ENCODE measurements at regions not wholly inside any gene's neighbourhood (a gene's known extent, or its start where the extent isn't known, plus 50 kb on each side); places are given as distances from the start of the nearest gene placed in this dataset.

DNA sequence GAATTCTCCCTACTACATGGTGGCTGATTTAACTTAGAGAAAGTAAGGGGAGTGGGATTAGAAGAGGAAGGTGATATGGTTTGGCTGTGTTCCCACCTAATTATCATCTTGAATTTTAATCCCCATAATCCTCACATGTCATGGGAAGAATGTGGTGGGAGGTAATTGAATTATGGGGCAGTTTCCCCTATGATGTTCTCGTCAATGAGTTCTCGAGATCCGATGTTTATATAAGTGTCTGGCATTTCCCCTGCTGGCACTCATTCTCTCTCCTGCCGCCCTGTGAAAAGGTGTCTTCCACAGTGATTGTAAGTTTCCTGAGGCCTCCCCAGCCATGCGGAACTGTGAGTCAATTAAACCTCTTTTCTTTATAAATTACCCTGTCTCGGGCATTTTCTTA lies 169.3 kb downstream of the CASP12 start:
- peaks cover 23% of the 10 kb centered on the region for H3K4me1 ChIP-seq (ENCODE audit: insufficient read depth, low read length, poor library complexity, severe bottlenecking)
- TF ChIP-seq, protein P1, sequence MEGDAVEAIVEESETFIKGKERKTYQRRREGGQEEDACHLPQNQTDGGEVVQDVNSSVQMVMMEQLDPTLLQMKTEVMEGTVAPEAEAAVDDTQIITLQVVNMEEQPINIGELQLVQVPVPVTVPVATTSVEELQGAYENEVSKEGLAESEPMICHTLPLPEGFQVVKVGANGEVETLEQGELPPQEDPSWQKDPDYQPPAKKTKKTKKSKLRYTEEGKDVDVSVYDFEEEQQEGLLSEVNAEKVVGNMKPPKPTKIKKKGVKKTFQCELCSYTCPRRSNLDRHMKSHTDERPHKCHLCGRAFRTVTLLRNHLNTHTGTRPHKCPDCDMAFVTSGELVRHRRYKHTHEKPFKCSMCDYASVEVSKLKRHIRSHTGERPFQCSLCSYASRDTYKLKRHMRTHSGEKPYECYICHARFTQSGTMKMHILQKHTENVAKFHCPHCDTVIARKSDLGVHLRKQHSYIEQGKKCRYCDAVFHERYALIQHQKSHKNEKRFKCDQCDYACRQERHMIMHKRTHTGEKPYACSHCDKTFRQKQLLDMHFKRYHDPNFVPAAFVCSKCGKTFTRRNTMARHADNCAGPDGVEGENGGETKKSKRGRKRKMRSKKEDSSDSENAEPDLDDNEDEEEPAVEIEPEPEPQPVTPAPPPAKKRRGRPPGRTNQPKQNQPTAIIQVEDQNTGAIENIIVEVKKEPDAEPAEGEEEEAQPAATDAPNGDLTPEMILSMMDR (conservative IDR thresholded peaks at IDR 0.05; ENCODE audit: low read length), result no peak
- TF ChIP-seq EZH2phosphoT487 (IDR thresholded peaks at IDR 0.05; ENCODE audit: borderline replicate concordance), result no peak

DNA sequence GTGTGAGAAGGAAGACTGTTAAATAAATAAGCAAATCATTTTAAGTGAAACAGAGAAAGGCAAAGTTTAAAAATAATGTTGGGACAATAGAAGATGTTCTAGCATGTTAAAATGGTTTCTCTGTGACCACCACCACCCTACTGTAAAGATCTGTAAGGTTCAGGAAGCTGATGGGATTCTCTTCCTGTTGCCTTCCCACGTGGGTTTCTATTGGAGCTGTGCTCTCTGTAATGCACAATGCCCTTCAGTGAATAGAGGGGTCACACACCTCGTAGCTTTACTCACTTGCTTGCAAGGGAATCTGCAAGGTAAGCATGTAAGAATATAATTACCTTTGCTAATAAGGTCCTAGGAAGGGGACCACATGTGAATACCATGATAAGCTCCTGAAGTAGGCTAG lies 170.5 kb downstream of the CASP12 start:
- peak overlapping the region; percentile 13 for H3K4me2 ChIP-seq (ENCODE audit: low read depth, low read length, poor library complexity, severe bottlenecking)
- no peak for TF ChIP-seq EZH2phosphoT487 (IDR thresholded peaks at IDR 0.05; ENCODE audit: borderline replicate concordance)
- TF ChIP-seq, protein P1 (conservative IDR thresholded peaks at IDR 0.05; ENCODE audit: low read length), result no peak
- no peaks in the 10 kb centered on the region for H4K20me1 ChIP-seq (ENCODE audit: insufficient read depth, low read length, poor library complexity, severe bottlenecking)
- H3F3A ChIP-seq (ENCODE audit: low read depth), result no peaks in the 10 kb centered on the region
- no peaks in the 10 kb centered on the region for H3K79me2 ChIP-seq (ENCODE audit: insufficient read depth, low read length)
- H3K4me3 ChIP-seq (ENCODE audit: low read length, poor library complexity, severe bottlenecking), result no peak overlapping the region
- H3K27me3 ChIP-seq (ENCODE audit: insufficient read depth, low read length, poor library complexity, severe bottlenecking), result no peaks in the 10 kb centered on the region
- peaks cover 23% of the 10 kb centered on the region for H3K4me1 ChIP-seq (ENCODE audit: insufficient read depth, low read length, poor library complexity, severe bottlenecking)
- no peaks in the 10 kb centered on the region for H3K9me2 ChIP-seq (replicated peaks; ENCODE audit: low read depth, low read length)
- H3K36me3 ChIP-seq (ENCODE audit: insufficient read depth, low read length), result no peaks in the 10 kb centered on the region
- H3K9me3 ChIP-seq (ENCODE audit: insufficient read depth, low read depth, low read length), result peaks cover 8% of the 10 kb centered on the region; the same call in 1 of the 2 replicates
- H3K9ac ChIP-seq (ENCODE audit: low read depth, low read length, poor library complexity, severe bottlenecking), result no peak overlapping the region
- peak overlapping the region; percentile 73 for H2AFZ ChIP-seq (ENCODE audit: low read length)

More for the DNA sequence above, 169.3 kb downstream of the CASP12 start:
- Histone ChIP-seq H3K36me3 (ENCODE audit: insufficient read depth, low read length) (no peaks in the 10 kb centered on the region), H3K4me3 (ENCODE audit: low read length, poor library complexity, severe bottlenecking) (no peak overlapping the region), H4K20me1 (ENCODE audit: insufficient read depth, low read length, poor library complexity, severe bottlenecking) (no peaks in the 10 kb centered on the region), H3F3A (ENCODE audit: low read depth) (no peaks in the 10 kb centered on the region), H3K9me2 (replicated peaks; ENCODE audit: low read depth, low read length) (no peaks in the 10 kb centered on the region), H3K27me3 (ENCODE audit: insufficient read depth, low read length, poor library complexity, severe bottlenecking) (no peaks in the 10 kb centered on the region), H3K9ac (ENCODE audit: low read depth, low read length, poor library complexity, severe bottlenecking) (no peak overlapping the region), H3K4me2 (ENCODE audit: low read depth, low read length, poor library complexity, severe bottlenecking) (no peak overlapping the region), H3K9me3 (ENCODE audit: insufficient read depth, low read depth, low read length) (no peaks in the 10 kb centered on the region), H3K79me2 (ENCODE audit: insufficient read depth, low read length) (no peaks in the 10 kb centered on the region), H2AFZ (ENCODE audit: low read length) (no peak overlapping the region)

DNA sequence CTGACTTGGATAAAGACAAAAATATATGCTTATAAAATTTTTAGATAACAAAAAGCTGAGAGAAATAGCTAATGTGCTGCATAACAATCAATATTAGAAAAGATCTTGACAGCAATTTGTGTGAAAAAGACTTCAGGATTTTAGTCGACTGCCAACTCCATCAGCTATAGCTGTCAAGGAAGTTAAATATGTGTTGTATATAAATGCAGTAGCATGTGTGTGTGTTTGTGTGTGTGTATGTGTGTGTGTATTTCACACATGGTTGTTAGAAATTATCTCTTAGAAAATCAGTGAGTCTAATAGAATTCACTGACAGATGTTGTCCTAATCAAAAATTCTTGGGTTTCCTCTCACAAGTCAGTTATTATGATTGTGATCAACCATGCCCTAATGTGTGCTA lies 171.2 kb downstream of the CASP12 start:
- H3K9me2 ChIP-seq (replicated peaks; ENCODE audit: low read depth, low read length), result no peaks in the 10 kb centered on the region
- no peak overlapping the region for H3K9ac ChIP-seq (ENCODE audit: low read depth, low read length, poor library complexity, severe bottlenecking)

More for the DNA sequence above, 171.2 kb downstream of the CASP12 start:
- no peaks in the 10 kb centered on the region for H4K20me1 ChIP-seq (ENCODE audit: insufficient read depth, low read length, poor library complexity, severe bottlenecking)
- H3K36me3 ChIP-seq (ENCODE audit: insufficient read depth, low read length), result no peaks in the 10 kb centered on the region
- TF ChIP-seq, protein P1 (conservative IDR thresholded peaks at IDR 0.05; ENCODE audit: low read length), result no peak
- TF ChIP-seq EZH2phosphoT487 (IDR thresholded peaks at IDR 0.05; ENCODE audit: borderline replicate concordance), result no peak
- no peak overlapping the region for H3K4me2 ChIP-seq (ENCODE audit: low read depth, low read length, poor library complexity, severe bottlenecking)
- peak overlapping the region; percentile 73 for H2AFZ ChIP-seq (ENCODE audit: low read length)
- H3K9me3 ChIP-seq (ENCODE audit: insufficient read depth, low read depth, low read length), result peaks cover 8% of the 10 kb centered on the region; the same call in 1 of the 2 replicates
- H3K4me1 ChIP-seq (ENCODE audit: insufficient read depth, low read length, poor library complexity, severe bottlenecking), result peaks cover 23% of the 10 kb centered on the region
- H3K79me2 ChIP-seq (ENCODE audit: insufficient read depth, low read length), result no peaks in the 10 kb centered on the region
- no peak overlapping the region for H3K4me3 ChIP-seq (ENCODE audit: low read length, poor library complexity, severe bottlenecking)
- H3K27me3 ChIP-seq (ENCODE audit: insufficient read depth, low read length, poor library complexity, severe bottlenecking), result no peaks in the 10 kb centered on the region
- no peaks in the 10 kb centered on the region for H3F3A ChIP-seq (ENCODE audit: low read depth)

Measured in Loucy (cell line).